ENCODE measurements at regions not wholly inside any gene's neighbourhood (a gene's known extent, or its start where the extent isn't known, plus 50 kb on each side); places are given as distances from the start of the nearest gene placed in this dataset.

- no peak for TF ChIP-seq CTCF (conservative IDR thresholded peaks at IDR 0.05)
- Histone ChIP-seq H2BK12ac (ENCODE audit: insufficient read length, low read depth, low read length) (no peak overlapping the region), H3K56ac (ENCODE audit: insufficient read length, low read depth, low read length) (no peak overlapping the region), H3K79me2 (ENCODE audit: insufficient read depth, low read length) (no peaks in the 10 kb centered on the region), H4K91ac (ENCODE audit: insufficient read length, low read depth, low read length) (no peak overlapping the region), H3T11ph (ENCODE audit: low read length) (no peak overlapping the region), H3K79me1 (ENCODE audit: insufficient read depth, low read depth, low read length, poor library complexity, severe bottlenecking) (no peaks in the 10 kb centered on the region), H3K4me1 (ENCODE audit: insufficient read depth, low read length) (peaks cover 6% of the 10 kb centered on the region; the same call in 1 of the 2 replicates), H4K5ac (ENCODE audit: insufficient read length, low read depth, low read length) (no peak overlapping the region), H4K8ac (replicated peaks; ENCODE audit: insufficient read length, low read depth, low read length) (no peak overlapping the region), H3K27ac (ENCODE audit: insufficient read length, low read depth, low read length) (no peak overlapping the region), H2BK120ac (ENCODE audit: low read depth, low read length, poor library complexity, severe bottlenecking) (no peak overlapping the region), H3K14ac (ENCODE audit: insufficient read depth, low read length) (no peak overlapping the region), H2BK15ac (ENCODE audit: low read depth, low read length) (no peak overlapping the region), H3K27me3 (ENCODE audit: insufficient read depth, low read length) (no peaks in the 10 kb centered on the region), H2AK5ac (ENCODE audit: insufficient read length, low read length) (no peak overlapping the region), H2AFZ (ENCODE audit: low read length) (no peak overlapping the region), H3K18ac (ENCODE audit: insufficient read length, low read depth, low read length) (no peak overlapping the region), H3K9ac (ENCODE audit: extremely low read depth, insufficient read length, low read length) (no peak overlapping the region), H4K20me1 (ENCODE audit: control insufficient read depth, insufficient read depth, insufficient read length) (no peaks in the 10 kb centered on the region), H3K4ac (ENCODE audit: low read depth, low read length) (no peak overlapping the region), H2BK5ac (ENCODE audit: insufficient read length, low read length) (no peak overlapping the region), H3K23ac (ENCODE audit: insufficient read length, low read depth, low read length) (no peak overlapping the region), H3K9me3 (ENCODE audit: control insufficient read depth, low read depth, low read length) (no peaks in the 10 kb centered on the region), H2BK20ac (ENCODE audit: low read depth, low read length, poor library complexity, severe bottlenecking) (no peak overlapping the region), H3K4me2 (ENCODE audit: insufficient read depth, insufficient read length, low read length) (no peak overlapping the region), H3K23me2 (ENCODE audit: insufficient read length, low read depth, low read length, poor library complexity, severe bottlenecking) (no peaks in the 10 kb centered on the region)
- no peak overlapping the region for H3K4me3 Mint-ChIP-seq
- no peaks in the 10 kb centered on the region; a peak in 1 of 7 replicates for H3K36me3 Mint-ChIP-seq (ENCODE audit: insufficient read depth in 1 of 3, low read depth in 3 of 3)
- H3K9me3 Mint-ChIP-seq = no peaks in the 10 kb centered on the region; a peak in 1 of 5 replicates
- no peak overlapping the region for H3K27ac Mint-ChIP-seq
- no peak for DNase-seq
- peaks cover 41 to 44% of the 10 kb centered on the region in 2 experiments for H3K4me1 Mint-ChIP-seq
- no peaks in the 10 kb centered on the region for H3K27me3 Mint-ChIP-seq (ENCODE audit: low read depth)
- no CpG with 5 or more reads among the region's 3 CpGs for WGBS (ENCODE audit: extremely low coverage, insufficient read length, low lambda C conversion rate)
Observed at GRCh38 chr9:108133680-108134079, 644.1 kb upstream of the KLF4 start.
